ENCODE measurements at regions not wholly inside any gene's neighbourhood (a gene's known extent, or its start where the extent isn't known, plus 50 kb on each side); places are given as distances from the start of the nearest gene placed in this dataset.

- H3K27me3 ChIP-seq (replicated peaks; ENCODE audit: control insufficient read depth, insufficient read depth, low read length) = no peaks in the 10 kb centered on the region
- no peak for TF ChIP-seq CTCF (IDR thresholded peaks at IDR 0.05; ENCODE audit: insufficient read depth, low read length, poor library complexity, severe bottlenecking)
- no peak for DNase-seq (ENCODE audit: extremely low read depth, insufficient read length)
- no peak overlapping the region for H3K4me3 ChIP-seq (replicated peaks; ENCODE audit: low read depth, low read length)
- no peaks in the 10 kb centered on the region for H3K36me3 ChIP-seq (ENCODE audit: control insufficient read depth, insufficient read depth, low read length)
Observed at GRCh38 chr4:117793845-117794480, 240.3 kb upstream of the NDST3 start.

GRCh38 chr4:117796677-117797076, 237.6 kb upstream of the NDST3 start:
- DNase-seq (ENCODE audit: extremely low read depth, insufficient read length) = no peak
- Histone ChIP-seq H3K4me3 (replicated peaks; ENCODE audit: low read depth, low read length) (no peak overlapping the region), H3K36me3 (ENCODE audit: control insufficient read depth, insufficient read depth, low read length) (no peaks in the 10 kb centered on the region), H3K27me3 (replicated peaks; ENCODE audit: control insufficient read depth, insufficient read depth, low read length) (no peaks in the 10 kb centered on the region)
- TF ChIP-seq CTCF (IDR thresholded peaks at IDR 0.05; ENCODE audit: insufficient read depth, low read length, poor library complexity, severe bottlenecking) = no peak

- no peak for DNase-seq (ENCODE audit: extremely low read depth, insufficient read length)
- Histone ChIP-seq H3K36me3 (ENCODE audit: control insufficient read depth, insufficient read depth, low read length) (no peaks in the 10 kb centered on the region), H3K4me3 (replicated peaks; ENCODE audit: low read depth, low read length) (no peak overlapping the region), H3K27me3 (replicated peaks; ENCODE audit: control insufficient read depth, insufficient read depth, low read length) (no peaks in the 10 kb centered on the region)
- TF ChIP-seq CTCF (IDR thresholded peaks at IDR 0.05; ENCODE audit: insufficient read depth, low read length, poor library complexity, severe bottlenecking) = no peak
Observed at GRCh38 chr4:117800636-117801035, 233.7 kb upstream of the NDST3 start.

- Histone ChIP-seq H3K4me3 (replicated peaks; ENCODE audit: low read depth, low read length) (no peak overlapping the region), H3K27me3 (replicated peaks; ENCODE audit: control insufficient read depth, insufficient read depth, low read length) (no peaks in the 10 kb centered on the region), H3K36me3 (ENCODE audit: control insufficient read depth, insufficient read depth, low read length) (no peaks in the 10 kb centered on the region)
- no peak for TF ChIP-seq CTCF (IDR thresholded peaks at IDR 0.05; ENCODE audit: insufficient read depth, low read length, poor library complexity, severe bottlenecking)
- DNase-seq (ENCODE audit: extremely low read depth, insufficient read length) = no peak
Observed at GRCh38 chr4:117801756-117802155, 232.5 kb upstream of the NDST3 start.

- Histone ChIP-seq H3K36me3 (ENCODE audit: control insufficient read depth, insufficient read depth, low read length) (no peaks in the 10 kb centered on the region), H3K27me3 (replicated peaks; ENCODE audit: control insufficient read depth, insufficient read depth, low read length) (no peaks in the 10 kb centered on the region), H3K4me3 (replicated peaks; ENCODE audit: low read depth, low read length) (no peak overlapping the region)
- TF ChIP-seq CTCF (IDR thresholded peaks at IDR 0.05; ENCODE audit: insufficient read depth, low read length, poor library complexity, severe bottlenecking) = no peak
- no peak for DNase-seq (ENCODE audit: extremely low read depth, insufficient read length)
Observed at GRCh38 chr4:117811731-117812130, 222.6 kb upstream of the NDST3 start.

All from GM06990 (cell line).